IMR-90 (cell line): ENCODE measurements at regions not wholly inside any gene's neighbourhood (a gene's known extent, or its start where the extent isn't known, plus 50 kb on each side); places are given as distances from the start of the nearest gene placed in this dataset.

Experiments
- ATAC-seq: fragments of 200-7000 bp; cut with Tn5 transposase; 2 replicates; pipeline ENCODE4 v1.9.1; 2020; ENCODE audit warnings: low read depth, mild to moderate bottlenecking, moderate library complexity
- BruUV-seq: library from RNA; stranded (reverse); fragments of 400-500 nt; replicated peaks from 2 replicates; lab custom pipeline; 2021; lab: Mats Ljungman, UMichigan
- CTCF ChIA-PET: fragments of 300-600 bp; formaldehyde crosslinking; extraction: SDS; loops from one replicate; lab custom pipeline; 2021; ENCODE audit warnings: antibody characterized with exemption; lab: Yijun Ruan, JAX
- POLR2A ChIA-PET: fragments of 300-600 bp; sonication (Branson Sonifier 250); formaldehyde crosslinking; loops from one replicate; lab custom pipeline; 2022; ENCODE audit warnings: antibody characterized with exemption; ENCODE audit not compliant: unreplicated experiment; lab: Charles Lee
- DNase-seq: peaks from one replicate; pipeline ENCODE4 v3.0.0; 2013
- H2AFZ ChIP-seq: replicated peaks from 2 replicates; pipeline ENCODE3; 2013; ENCODE audit warnings: low read length, mild to moderate bottlenecking; ENCODE audit not compliant: poor library complexity
- H2AK5ac ChIP-seq: 2 replicates; pipeline ENCODE4 v1.6.1; 2013; ENCODE audit warnings: low read depth, low read length, inconsistent platforms
- H2AK9ac ChIP-seq: replicated peaks from 2 replicates; pipeline ENCODE3; 2013; ENCODE audit warnings: mild to moderate bottlenecking, low read depth, low read length, moderate library complexity; ENCODE audit not compliant: poor library complexity
- H2BK120ac ChIP-seq: 2 replicates; pipeline ENCODE4 v1.6.1; 2013; ENCODE audit warnings: low read depth, low read length, inconsistent platforms
- H2BK15ac ChIP-seq: 3 replicates; pipeline ENCODE4 v1.6.1; 2013; ENCODE audit warnings: low read depth, low read length, inconsistent platforms
- H2BK20ac ChIP-seq: 2 replicates; pipeline ENCODE4 v1.6.1; 2013; ENCODE audit warnings: low read depth, mild to moderate bottlenecking, inconsistent platforms, low read length, moderate library complexity
- H2BK5ac ChIP-seq: 2 replicates; pipeline ENCODE4 v1.6.1; 2013; ENCODE audit warnings: mild to moderate bottlenecking, low read depth, low read length, inconsistent platforms; ENCODE audit not compliant: poor library complexity, severe bottlenecking
- H3K14ac ChIP-seq: replicated peaks from 2 replicates; pipeline ENCODE4 v1.6.1; 2013; ENCODE audit warnings: low read depth, low read length, inconsistent platforms
- H3K18ac ChIP-seq: 2 replicates; pipeline ENCODE4 v1.6.1; 2013; ENCODE audit warnings: low read depth, low read length, control low read depth
- H3K23ac ChIP-seq: 2 replicates; pipeline ENCODE4 v1.6.1; 2013; ENCODE audit warnings: low read depth, low read length, inconsistent platforms
- H3K27ac ChIP-seq: 2 replicates; pipeline ENCODE4 v1.5.1; 2013; ENCODE audit warnings: mild to moderate bottlenecking, control low read depth, low read length; ENCODE audit not compliant: insufficient read depth
- H3K27me3 ChIP-seq: 2 replicates; pipeline ENCODE4 v1.6.1; 2013; ENCODE audit warnings: low read length; ENCODE audit not compliant: control insufficient read depth, insufficient read depth
- H3K36me3 ChIP-seq: 2 replicates; pipeline ENCODE4 v1.6.1; 2013; ENCODE audit warnings: low read length, mixed read lengths; ENCODE audit not compliant: control insufficient read depth, insufficient read depth
- H3K4ac ChIP-seq: 2 replicates; pipeline ENCODE4 v1.6.1; 2013; ENCODE audit warnings: low read depth, low read length, inconsistent platforms
- H3K4me1 ChIP-seq: 2 replicates; pipeline ENCODE4 v1.6.1; 2013; ENCODE audit warnings: low read length, mixed read lengths; ENCODE audit not compliant: control insufficient read depth, insufficient read depth
- H3K4me2 ChIP-seq: 2 replicates; pipeline ENCODE4 v1.6.1; 2013; ENCODE audit warnings: low read depth, mild to moderate bottlenecking, control low read depth, low read length, moderate library complexity
- H3K4me3 ChIP-seq: 2 replicates; pipeline ENCODE4 v1.5.1; 2013; ENCODE audit warnings: low read depth, mild to moderate bottlenecking, control low read depth, low read length, moderate library complexity; ENCODE audit not compliant: insufficient read depth
- H3K56ac ChIP-seq: 2 replicates; pipeline ENCODE4 v1.6.1; 2013; ENCODE audit warnings: low read length, inconsistent platforms; ENCODE audit not compliant: insufficient read depth; ENCODE audit errors: extremely low read depth
- H3K79me1 ChIP-seq, 2 experiments: 2 replicates each; pipeline ENCODE4 v1.6.1; 2013; ENCODE audit warnings: low read length in 2 of 2, inconsistent platforms in 1 of 2, low read depth in 1 of 2
- H3K9ac ChIP-seq: 2 replicates; pipeline ENCODE4 v1.6.1; 2013; ENCODE audit warnings: low read depth, low read length, control low read depth
- H3K9me1 ChIP-seq: 2 replicates; pipeline ENCODE4 v1.6.1; 2013; ENCODE audit warnings: low read length, inconsistent platforms; ENCODE audit not compliant: insufficient read depth
- H3K9me3 ChIP-seq: 2 replicates; pipeline ENCODE4 v1.6.1; 2013; ENCODE audit warnings: low read length; ENCODE audit not compliant: control insufficient read depth, insufficient read depth
- H4K20me1 ChIP-seq: 2 replicates; pipeline ENCODE4 v1.6.1; 2013; ENCODE audit warnings: low read length, inconsistent platforms; ENCODE audit not compliant: insufficient read depth
- H4K5ac ChIP-seq: 2 replicates; pipeline ENCODE4 v1.6.1; 2013; ENCODE audit warnings: mild to moderate bottlenecking, low read depth, low read length, control low read depth
- H4K8ac ChIP-seq, 2 experiments: 2 replicates each; pipeline ENCODE4 v1.6.1; 2013; ENCODE audit warnings: low read depth in 2 of 2, low read length in 2 of 2, control low read depth in 1 of 2, inconsistent platforms in 1 of 2
- H4K91ac ChIP-seq: 2 replicates; pipeline ENCODE4 v1.6.1; 2013; ENCODE audit warnings: low read depth, low read length, inconsistent platforms; ENCODE audit not compliant: insufficient read depth
- CEBPB ChIP-seq: IDR thresholded peaks from 2 replicates; pipeline ENCODE4 v1.6.1; 2012; ENCODE audit warnings: low read depth, low read length, improper control_type of control experiment
- MAFK ChIP-seq: IDR thresholded peaks from 2 replicates; pipeline ENCODE4 v1.6.1; 2012; ENCODE audit warnings: low read depth, low read length, improper control_type of control experiment
- MAZ ChIP-seq: IDR thresholded peaks from 2 replicates; pipeline ENCODE4 v1.6.1; 2012; ENCODE audit warnings: low read depth, mild to moderate bottlenecking, low read length, improper control_type of control experiment, moderate library complexity, borderline replicate concordance
- RFX5 ChIP-seq: IDR thresholded peaks from 2 replicates; pipeline ENCODE4 v1.8.0; 2012; ENCODE audit warnings: low read depth, mild to moderate bottlenecking, low read length, moderate library complexity
- WGBS, 2 experiments: methylation state at CpG; one replicate each; pipeline versions ENCODE4 v1.1.5 to v1.1.7; 2013; ENCODE audit warnings: missing lambda C conversion rate in 2 of 2; ENCODE audit not compliant: insufficient read length in 1 of 2; ENCODE audit errors: extremely low coverage in 2 of 2; 5-methylcytosine and 5-hydroxymethylcytosine counted together
- dilution Hi-C: fragments of 300-500 bp; cut with HindIII; formaldehyde crosslinking; loops from one replicate; pipeline ENCODE4 v1.14.3; 2018; ENCODE audit warnings: low sequenced_read_pairs; ENCODE audit not compliant: unreplicated experiment
- in situ Hi-C: fragments of 300-500 bp; cut with MboI; formaldehyde crosslinking; loops from 3 replicates; pipeline ENCODE4 v1.14.3; 2019; ENCODE audit warnings: low sequenced_read_pairs, inconsistent platforms, mixed read lengths
- intact Hi-C: fragments of 100-400 bp; cut with micrococcal nuclease; formaldehyde crosslinking; loops from 2 replicates; pipeline ENCODE4 v1.10.0; 2022

DNA sequence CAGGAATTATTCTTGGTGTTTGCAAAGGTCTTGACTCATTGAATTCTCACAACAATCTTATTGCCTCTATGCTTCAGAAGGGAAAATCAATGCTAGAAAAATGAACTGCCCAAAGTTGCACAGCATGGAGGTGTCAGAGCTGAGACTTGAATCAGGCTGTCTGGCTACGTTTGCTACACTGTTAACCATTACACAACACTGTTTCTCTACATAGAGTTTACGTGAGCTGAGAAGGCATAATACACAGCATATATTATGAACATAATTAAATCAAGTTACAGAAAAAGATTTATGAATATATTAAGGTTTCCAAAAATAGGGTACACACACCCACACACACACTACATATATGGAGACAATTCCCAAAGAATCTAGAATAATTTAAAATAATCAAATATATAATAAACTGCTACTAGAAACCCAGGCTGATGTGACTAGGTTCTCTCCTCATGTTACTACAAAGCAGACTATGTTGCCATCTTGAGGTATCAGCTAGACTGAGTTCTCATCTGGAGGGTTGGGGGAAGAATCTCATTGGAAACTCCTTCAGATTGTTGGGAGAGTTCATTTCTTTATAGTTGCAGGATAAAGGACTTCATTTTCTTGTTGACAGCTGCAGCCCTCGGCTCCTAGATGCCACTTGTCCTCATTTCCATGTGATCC lies 1270.5 kb downstream of the ARAP2 start:
- Histone ChIP-seq H2BK20ac (no peak overlapping the region), H3K27me3 (no peaks in the 10 kb centered on the region), H2AFZ (no peak overlapping the region), H3K36me3 (no peaks in the 10 kb centered on the region), H3K23ac (no peak overlapping the region), H2BK120ac (no peak overlapping the region), H4K91ac (no peak overlapping the region), H3K4me1 (no peaks in the 10 kb centered on the region), H3K18ac (no peak overlapping the region), H3K4me2 (no peak overlapping the region), H3K56ac (no peak overlapping the region), H3K9ac (no peak overlapping the region), H2BK15ac (no peak overlapping the region), H4K20me1 (no peaks in the 10 kb centered on the region), H3K4me3 (no peak overlapping the region), H2AK5ac (no peak overlapping the region), H3K4ac (no peak overlapping the region), H3K9me3 (0 out of 2 replicates have a peak, but pooled peaks cover 2% of the 10 kb centered on the region), H4K5ac (no peak overlapping the region), H3K27ac (no peak overlapping the region), H3K79me1 (no peaks in the 10 kb centered on the region), H2AK9ac (no peak overlapping the region), H4K8ac (no peak overlapping the region), H3K14ac (no peak overlapping the region), H3K9me1 (no peaks in the 10 kb centered on the region), H2BK5ac (no peak overlapping the region)
- no peak for DNase-seq
- no peak for ATAC-seq
- POLR2A ChIA-PET: no interaction called here
- TF ChIP-seq RFX5: no peak
- TF ChIP-seq MAZ: no peak
- no peak for TF ChIP-seq CEBPB
- TF ChIP-seq MAFK: no peak
- in situ Hi-C loops: no loop called here
- CTCF ChIA-PET: no interaction called here
- WGBS, 2 experiments: no CpG with 5 or more reads among the region's 3 CpGs
- intact Hi-C loops: no loop called here
- BruUV-seq: no TSS peak
- dilution Hi-C loops: no loop called here
